NT2/D1 (cell line): ENCODE measurements at regions not wholly inside any gene's neighbourhood (a gene's known extent, or its start where the extent isn't known, plus 50 kb on each side); places are given as distances from the start of the nearest gene placed in this dataset.

Source experiments
- YY1 ChIP-seq: IDR thresholded peaks from 2 replicates; pipeline ENCODE4 v1.6.1; 2011; ENCODE audit not compliant: insufficient read length, insufficient read depth
- ZNF274 ChIP-seq: IDR thresholded peaks from 2 replicates; pipeline ENCODE4 v1.6.1; 2011; ENCODE audit warnings: mild to moderate bottlenecking, low read depth, low read length

- no peak for TF ChIP-seq YY1
- TF ChIP-seq ZNF274, result no peak
These were observed 250.6 kb downstream of the CYP26B1 start for GRCh38 chr2:71897137-71897480.
